ENCODE measurements at regions not wholly inside any gene's neighbourhood (a gene's known extent, or its start where the extent isn't known, plus 50 kb on each side); places are given as distances from the start of the nearest gene placed in this dataset.

GRCh38 chr21:24470852-24471251 is 1136.4 kb downstream of the MRPL39 start:
- no peak for TF ChIP-seq CTCF (IDR thresholded peaks at IDR 0.05; ENCODE audit: borderline replicate concordance, insufficient read depth, low read depth, low read length)
- H3K4me3 ChIP-seq (ENCODE audit: low read depth, low read length), result no peak overlapping the region

- TF ChIP-seq CTCF (IDR thresholded peaks at IDR 0.05; ENCODE audit: borderline replicate concordance, insufficient read depth, low read depth, low read length), result no peak
- H3K4me3 ChIP-seq (ENCODE audit: low read depth, low read length), result no peak overlapping the region
Measured at GRCh38 chr21:24456358-24456757, 1150.9 kb downstream of the MRPL39 start.

- no peak for TF ChIP-seq CTCF (IDR thresholded peaks at IDR 0.05; ENCODE audit: borderline replicate concordance, insufficient read depth, low read depth, low read length)
- H3K4me3 ChIP-seq (ENCODE audit: low read depth, low read length), result no peak overlapping the region
Measured at GRCh38 chr21:24450119-24450518, 1157.2 kb downstream of the MRPL39 start.

GRCh38 chr21:24445517-24445916 is 1161.8 kb downstream of the MRPL39 start:
- no peak overlapping the region for H3K4me3 ChIP-seq (ENCODE audit: low read depth, low read length)
- TF ChIP-seq CTCF (IDR thresholded peaks at IDR 0.05; ENCODE audit: borderline replicate concordance, insufficient read depth, low read depth, low read length), result no peak

- no peak overlapping the region for H3K4me3 ChIP-seq (ENCODE audit: low read depth, low read length)
- no peak for TF ChIP-seq CTCF (IDR thresholded peaks at IDR 0.05; ENCODE audit: borderline replicate concordance, insufficient read depth, low read depth, low read length)
Measured at GRCh38 chr21:24444736-24445135, 1162.5 kb downstream of the MRPL39 start.

GRCh38 chr21:24436236-24436635 is 1171.0 kb downstream of the MRPL39 start:
- no peak overlapping the region for H3K4me3 ChIP-seq (ENCODE audit: low read depth, low read length)
- TF ChIP-seq CTCF (IDR thresholded peaks at IDR 0.05; ENCODE audit: borderline replicate concordance, insufficient read depth, low read depth, low read length), result no peak

- no peak for TF ChIP-seq CTCF (IDR thresholded peaks at IDR 0.05; ENCODE audit: borderline replicate concordance, insufficient read depth, low read depth, low read length)
- peak overlapping the region; percentile 47 for H3K4me3 ChIP-seq (ENCODE audit: low read depth, low read length)
Measured at GRCh38 chr21:24428591-24429199, 1178.6 kb downstream of the MRPL39 start.
